ENCODE measurements at regions not wholly inside any gene's neighbourhood (a gene's known extent, or its start where the extent isn't known, plus 50 kb on each side); places are given as distances from the start of the nearest gene placed in this dataset.

DNA sequence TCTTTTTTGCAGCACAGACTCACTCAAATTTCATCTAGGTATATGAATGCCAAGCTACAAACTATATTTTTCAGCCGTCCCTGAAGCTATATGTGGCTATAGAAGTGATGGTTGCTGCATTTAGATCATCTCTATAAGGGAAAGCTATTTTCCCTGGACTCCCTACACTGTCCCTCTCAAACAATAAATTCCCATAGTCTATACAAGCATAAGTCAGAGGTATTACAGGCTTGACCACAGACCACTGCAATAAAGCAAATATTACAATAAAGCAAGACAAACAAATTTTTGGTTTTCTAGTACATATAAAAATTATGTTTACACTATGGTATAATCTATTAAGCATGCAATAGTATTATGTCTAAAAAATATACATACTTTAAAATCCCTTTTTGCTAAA lies 1015.5 kb upstream of the LRRN3 start:
- TF ChIP-seq POLR2A (IDR thresholded peaks at IDR 0.05), result no peak
- TF ChIP-seq, protein P1, sequence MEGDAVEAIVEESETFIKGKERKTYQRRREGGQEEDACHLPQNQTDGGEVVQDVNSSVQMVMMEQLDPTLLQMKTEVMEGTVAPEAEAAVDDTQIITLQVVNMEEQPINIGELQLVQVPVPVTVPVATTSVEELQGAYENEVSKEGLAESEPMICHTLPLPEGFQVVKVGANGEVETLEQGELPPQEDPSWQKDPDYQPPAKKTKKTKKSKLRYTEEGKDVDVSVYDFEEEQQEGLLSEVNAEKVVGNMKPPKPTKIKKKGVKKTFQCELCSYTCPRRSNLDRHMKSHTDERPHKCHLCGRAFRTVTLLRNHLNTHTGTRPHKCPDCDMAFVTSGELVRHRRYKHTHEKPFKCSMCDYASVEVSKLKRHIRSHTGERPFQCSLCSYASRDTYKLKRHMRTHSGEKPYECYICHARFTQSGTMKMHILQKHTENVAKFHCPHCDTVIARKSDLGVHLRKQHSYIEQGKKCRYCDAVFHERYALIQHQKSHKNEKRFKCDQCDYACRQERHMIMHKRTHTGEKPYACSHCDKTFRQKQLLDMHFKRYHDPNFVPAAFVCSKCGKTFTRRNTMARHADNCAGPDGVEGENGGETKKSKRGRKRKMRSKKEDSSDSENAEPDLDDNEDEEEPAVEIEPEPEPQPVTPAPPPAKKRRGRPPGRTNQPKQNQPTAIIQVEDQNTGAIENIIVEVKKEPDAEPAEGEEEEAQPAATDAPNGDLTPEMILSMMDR (IDR thresholded peaks at IDR 0.05), result no peak

Measured in right lobe of liver (tissue), 4 donors.